ENCODE measurements at regions not wholly inside any gene's neighbourhood (a gene's known extent, or its start where the extent isn't known, plus 50 kb on each side); places are given as distances from the start of the nearest gene placed in this dataset.
"Not testable (repeated sequence)": the region's sequence is repeated elsewhere in the genome, so short reads cannot be mapped to it uniquely, and the experiment has no call there.

- Histone ChIP-seq H3K9ac (ENCODE audit: low read depth, low read length) (no peak overlapping the region), H3K4me1 (ENCODE audit: insufficient read depth, low read length) (peaks cover 23% of the 10 kb centered on the region), H3K36me3 (ENCODE audit: insufficient read depth, low read depth, low read length) (no peaks in the 10 kb centered on the region), H3K9me3 (ENCODE audit: insufficient read depth, low read depth, low read length) (no peaks in the 10 kb centered on the region), H3K4me3 (ENCODE audit: low read length) (no peak overlapping the region), H3K27ac (ENCODE audit: low read length) (no peak overlapping the region), H3K27me3 (ENCODE audit: insufficient read depth, low read length) (no peaks in the 10 kb centered on the region)
These were observed 462.4 kb downstream of the RAB38 start for GRCh38 chr11:87712802-87713202.

- H3K36me3 ChIP-seq (ENCODE audit: insufficient read depth, low read depth, low read length) = no peaks in the 10 kb centered on the region
- no peak overlapping the region for H3K27ac ChIP-seq (ENCODE audit: low read length)
- H3K4me3 ChIP-seq (ENCODE audit: low read length) = no peak overlapping the region
- H3K9ac ChIP-seq (ENCODE audit: low read depth, low read length) = no peak overlapping the region
- peaks cover 23% of the 10 kb centered on the region for H3K4me1 ChIP-seq (ENCODE audit: insufficient read depth, low read length)
- no peaks in the 10 kb centered on the region for H3K9me3 ChIP-seq (ENCODE audit: insufficient read depth, low read depth, low read length)
- no peaks in the 10 kb centered on the region for H3K27me3 ChIP-seq (ENCODE audit: insufficient read depth, low read length)
These were observed 462.9 kb downstream of the RAB38 start for GRCh38 chr11:87712391-87712790.

GRCh38 chr11:87703589-87703988, 471.7 kb downstream of the RAB38 start:
- H3K4me3 ChIP-seq (ENCODE audit: low read length); H3K4me1 ChIP-seq (ENCODE audit: insufficient read depth, low read length); H3K27ac ChIP-seq (ENCODE audit: low read length); H3K36me3 ChIP-seq (ENCODE audit: insufficient read depth, low read depth, low read length); H3K9ac ChIP-seq (ENCODE audit: low read depth, low read length); H3K27me3 ChIP-seq (ENCODE audit: insufficient read depth, low read length): not testable (repeated sequence)
- H3K9me3 ChIP-seq (ENCODE audit: insufficient read depth, low read depth, low read length) = peaks cover 16% of the 10 kb centered on the region

DNA sequence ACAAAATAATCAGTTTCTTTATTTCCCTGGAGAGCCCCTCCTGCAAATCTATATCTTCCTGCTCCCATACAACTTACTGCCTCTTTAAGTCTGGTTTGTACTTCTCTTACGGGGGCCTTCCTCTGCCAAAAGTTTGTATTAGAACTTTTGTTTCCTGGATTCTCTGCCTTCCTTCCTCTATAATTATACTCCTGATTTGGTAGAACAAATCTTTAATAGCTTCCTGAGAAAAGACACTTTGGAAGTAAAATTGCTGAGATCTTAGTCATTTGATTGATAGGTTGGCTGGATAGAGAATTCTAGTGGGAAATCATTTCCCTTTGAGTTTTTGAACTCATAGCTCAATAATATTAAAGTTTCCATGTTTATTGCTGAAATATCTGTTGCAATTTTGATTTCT, 499.2 kb downstream of the RAB38 start:
- Histone ChIP-seq H3K9ac (ENCODE audit: low read depth, low read length) (no peak overlapping the region), H3K27me3 (ENCODE audit: insufficient read depth, low read length) (no peaks in the 10 kb centered on the region), H3K4me3 (ENCODE audit: low read length) (no peak overlapping the region), H3K27ac (ENCODE audit: low read length) (no peak overlapping the region), H3K4me1 (ENCODE audit: insufficient read depth, low read length) (no peaks in the 10 kb centered on the region), H3K36me3 (ENCODE audit: insufficient read depth, low read depth, low read length) (no peaks in the 10 kb centered on the region), H3K9me3 (ENCODE audit: insufficient read depth, low read depth, low read length) (no peaks in the 10 kb centered on the region)

DNA sequence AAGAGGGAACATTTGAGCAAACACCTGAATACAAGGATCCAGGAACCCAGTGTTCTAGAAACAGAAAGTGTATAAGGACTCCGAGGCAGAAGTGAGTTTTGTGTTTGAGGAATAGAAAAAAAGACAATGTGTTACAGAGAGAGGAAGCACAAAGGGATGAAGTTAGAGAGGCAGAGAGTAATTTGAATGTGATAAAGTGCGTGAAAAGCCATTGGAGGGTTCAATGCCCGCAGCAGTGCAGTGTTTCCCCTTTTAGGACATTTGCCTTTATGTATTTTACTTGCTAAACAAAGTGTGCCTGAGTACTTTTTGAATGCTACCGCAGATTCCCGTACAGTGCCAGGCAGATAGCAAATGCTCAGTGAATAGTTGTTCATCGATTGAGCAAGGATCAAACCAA, 508.5 kb downstream of the RAB38 start:
- Histone ChIP-seq H3K27me3 (ENCODE audit: insufficient read depth, low read length) (no peaks in the 10 kb centered on the region), H3K27ac (ENCODE audit: low read length) (no peak overlapping the region), H3K4me3 (ENCODE audit: low read length) (no peak overlapping the region), H3K9ac (ENCODE audit: low read depth, low read length) (no peak overlapping the region), H3K36me3 (ENCODE audit: insufficient read depth, low read depth, low read length) (no peaks in the 10 kb centered on the region), H3K9me3 (ENCODE audit: insufficient read depth, low read depth, low read length) (no peaks in the 10 kb centered on the region), H3K4me1 (ENCODE audit: insufficient read depth, low read length) (no peaks in the 10 kb centered on the region)

GRCh38 chr11:87662287-87662686, 513.0 kb downstream of the RAB38 start:
- no peak overlapping the region for H3K4me3 ChIP-seq (ENCODE audit: low read length)
- no peak overlapping the region for H3K27ac ChIP-seq (ENCODE audit: low read length)
- H3K9ac ChIP-seq (ENCODE audit: low read depth, low read length) = no peak overlapping the region
- H3K9me3 ChIP-seq (ENCODE audit: insufficient read depth, low read depth, low read length) = no peaks in the 10 kb centered on the region
- H3K4me1 ChIP-seq (ENCODE audit: insufficient read depth, low read length) = no peaks in the 10 kb centered on the region
- H3K36me3 ChIP-seq (ENCODE audit: insufficient read depth, low read depth, low read length) = no peaks in the 10 kb centered on the region
- no peaks in the 10 kb centered on the region for H3K27me3 ChIP-seq (ENCODE audit: insufficient read depth, low read length)

DNA sequence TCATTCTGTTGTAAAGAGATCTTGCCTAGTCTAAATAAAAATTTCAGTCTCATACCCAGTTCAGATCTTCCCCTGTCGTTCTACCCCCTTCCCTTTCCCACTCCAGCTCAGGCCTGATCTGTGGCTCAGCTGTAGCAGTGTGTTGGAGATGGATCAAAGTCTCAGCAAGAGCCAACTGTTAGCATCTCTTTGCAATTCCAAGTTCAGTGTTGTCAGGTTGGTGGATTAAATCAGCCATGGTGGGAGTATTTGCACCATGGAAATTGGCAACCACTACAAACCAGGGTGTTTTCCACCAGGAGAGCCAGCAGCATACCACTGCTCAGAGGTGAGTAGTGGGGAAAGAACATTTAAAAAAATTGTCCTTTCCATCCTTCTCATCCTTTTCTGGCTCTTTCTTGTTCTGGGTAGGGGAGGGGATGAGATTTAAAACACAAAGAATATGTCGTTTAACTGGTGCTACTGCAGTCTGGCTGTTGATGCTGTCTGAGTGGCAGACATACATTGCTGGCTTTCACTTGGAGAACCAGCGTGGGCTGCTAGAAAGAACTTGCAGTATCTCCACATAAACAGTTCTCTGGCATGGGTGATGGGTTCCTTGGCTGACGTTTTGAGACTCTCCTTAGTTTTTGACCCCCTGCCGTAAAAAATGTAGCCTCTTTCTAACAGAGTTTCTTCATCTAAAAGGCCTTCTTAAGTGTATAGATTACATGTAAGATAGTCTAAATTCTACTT, 514.1 kb downstream of the RAB38 start:
- Histone ChIP-seq H3K9me3 (ENCODE audit: insufficient read depth, low read depth, low read length) (no peaks in the 10 kb centered on the region), H3K27ac (ENCODE audit: low read length) (no peak overlapping the region), H3K4me1 (ENCODE audit: insufficient read depth, low read length) (no peaks in the 10 kb centered on the region), H3K9ac (ENCODE audit: low read depth, low read length) (no peak overlapping the region), H3K27me3 (ENCODE audit: insufficient read depth, low read length) (no peaks in the 10 kb centered on the region), H3K36me3 (ENCODE audit: insufficient read depth, low read depth, low read length) (no peaks in the 10 kb centered on the region), H3K4me3 (ENCODE audit: low read length) (no peak overlapping the region)

GRCh38 chr11:87659807-87660206, 515.4 kb downstream of the RAB38 start:
- Histone ChIP-seq H3K9ac (ENCODE audit: low read depth, low read length) (no peak overlapping the region), H3K36me3 (ENCODE audit: insufficient read depth, low read depth, low read length) (no peaks in the 10 kb centered on the region), H3K27ac (ENCODE audit: low read length) (no peak overlapping the region), H3K9me3 (ENCODE audit: insufficient read depth, low read depth, low read length) (no peaks in the 10 kb centered on the region), H3K4me1 (ENCODE audit: insufficient read depth, low read length) (no peaks in the 10 kb centered on the region), H3K4me3 (ENCODE audit: low read length) (no peak overlapping the region), H3K27me3 (ENCODE audit: insufficient read depth, low read length) (no peaks in the 10 kb centered on the region)

DNA sequence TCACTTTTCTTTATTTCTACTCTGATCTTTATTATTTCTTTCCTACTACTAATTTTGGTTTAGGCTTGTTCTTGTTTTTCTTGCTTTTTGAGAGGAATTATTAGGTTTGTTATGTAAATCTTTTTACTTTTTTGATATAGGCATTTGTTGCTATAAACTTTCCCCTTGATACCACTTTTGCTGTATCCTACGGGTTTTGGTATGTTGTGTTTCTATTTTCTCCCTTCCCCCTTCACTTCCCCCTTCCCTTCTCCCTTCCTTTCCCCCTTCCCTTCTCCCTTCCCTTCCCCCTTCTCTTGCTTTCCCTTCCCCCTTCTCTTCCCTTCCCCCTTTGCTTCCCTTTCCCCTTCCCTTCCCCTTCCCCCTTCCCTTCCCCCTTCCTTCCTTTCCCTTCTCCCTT, 529.6 kb downstream of the RAB38 start:
- Histone ChIP-seq H3K36me3 (ENCODE audit: insufficient read depth, low read depth, low read length) (no peaks in the 10 kb centered on the region), H3K9ac (ENCODE audit: low read depth, low read length) (no peak overlapping the region), H3K9me3 (ENCODE audit: insufficient read depth, low read depth, low read length) (no peaks in the 10 kb centered on the region; the same call in 1 of the 2 replicates), H3K27ac (ENCODE audit: low read length) (no peak overlapping the region), H3K4me3 (ENCODE audit: low read length) (no peak overlapping the region), H3K4me1 (ENCODE audit: insufficient read depth, low read length) (no peaks in the 10 kb centered on the region), H3K27me3 (ENCODE audit: insufficient read depth, low read length) (no peaks in the 10 kb centered on the region)

DNA sequence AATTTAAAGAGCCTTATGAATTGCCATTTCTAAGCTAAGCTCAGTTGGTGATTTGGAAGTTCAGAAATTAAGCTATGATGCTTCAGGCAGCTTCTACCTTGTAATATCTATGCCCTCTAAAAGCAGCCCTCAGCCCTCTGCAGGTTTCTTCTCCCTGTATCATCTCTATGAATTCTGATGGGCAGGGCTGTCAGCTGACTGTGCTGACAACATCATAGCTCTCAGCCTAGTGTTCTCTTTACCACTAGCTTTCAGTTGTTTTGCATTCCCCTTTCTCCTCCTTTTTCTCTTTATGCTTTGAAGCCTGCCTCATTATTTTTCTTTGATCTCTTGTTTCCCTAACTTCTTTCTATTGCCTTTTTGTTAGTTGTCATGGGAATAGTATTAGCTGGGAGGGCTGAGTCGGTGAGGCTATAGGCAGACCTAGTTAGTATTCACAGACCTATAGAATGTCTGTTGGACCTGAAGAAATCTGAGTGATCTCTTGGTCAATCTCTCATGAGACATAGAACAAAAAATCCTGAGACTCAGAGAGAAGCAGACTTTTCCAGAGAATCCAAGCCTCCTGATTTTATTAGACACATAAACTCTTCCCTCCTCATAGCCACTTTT, 535.4 kb downstream of the RAB38 start:
- H3K9me3 ChIP-seq (ENCODE audit: insufficient read depth, low read depth, low read length) = no peaks in the 10 kb centered on the region
- no peaks in the 10 kb centered on the region for H3K27me3 ChIP-seq (ENCODE audit: insufficient read depth, low read length)
- no peak overlapping the region for H3K4me3 ChIP-seq (ENCODE audit: low read length)
- no peaks in the 10 kb centered on the region for H3K4me1 ChIP-seq (ENCODE audit: insufficient read depth, low read length)
- H3K9ac ChIP-seq (ENCODE audit: low read depth, low read length) = no peak overlapping the region
- no peaks in the 10 kb centered on the region for H3K36me3 ChIP-seq (ENCODE audit: insufficient read depth, low read depth, low read length)
- H3K27ac ChIP-seq (ENCODE audit: low read length) = no peak overlapping the region

GRCh38 chr11:87635001-87635400, 540.2 kb downstream of the RAB38 start:
- Histone ChIP-seq H3K9ac (ENCODE audit: low read depth, low read length) (no peak overlapping the region), H3K27ac (ENCODE audit: low read length) (no peak overlapping the region), H3K4me3 (ENCODE audit: low read length) (no peak overlapping the region), H3K9me3 (ENCODE audit: insufficient read depth, low read depth, low read length) (no peaks in the 10 kb centered on the region), H3K4me1 (ENCODE audit: insufficient read depth, low read length) (no peaks in the 10 kb centered on the region), H3K27me3 (ENCODE audit: insufficient read depth, low read length) (no peaks in the 10 kb centered on the region), H3K36me3 (ENCODE audit: insufficient read depth, low read depth, low read length) (no peaks in the 10 kb centered on the region)

- no peak overlapping the region for H3K4me3 ChIP-seq (ENCODE audit: low read length)
These were observed 540.9 kb downstream of the RAB38 start for GRCh38 chr11:87634331-87634730.

More at GRCh38 chr11:87634331-87634730, 540.9 kb downstream of the RAB38 start:
- H3K36me3 ChIP-seq (ENCODE audit: insufficient read depth, low read depth, low read length) = no peaks in the 10 kb centered on the region
- no peaks in the 10 kb centered on the region for H3K27me3 ChIP-seq (ENCODE audit: insufficient read depth, low read length)
- H3K9ac ChIP-seq (ENCODE audit: low read depth, low read length) = no peak overlapping the region
- no peaks in the 10 kb centered on the region for H3K9me3 ChIP-seq (ENCODE audit: insufficient read depth, low read depth, low read length)
- H3K4me1 ChIP-seq (ENCODE audit: insufficient read depth, low read length) = no peaks in the 10 kb centered on the region
- no peak overlapping the region for H3K27ac ChIP-seq (ENCODE audit: low read length)
